Smooth muscle cell (in vitro differentiated cells): ENCODE measurements at regions not wholly inside any gene's neighbourhood (a gene's known extent, or its start where the extent isn't known, plus 50 kb on each side); places are given as distances from the start of the nearest gene placed in this dataset.

ENCODE experiments used
- DNase-seq: peaks from one replicate; lab custom pipeline; 2025; ENCODE audit not compliant: unreplicated experiment; lab: John Stamatoyannopoulos, UW
- H2AFZ ChIP-seq: fragments of 200-600 bp; sonication (generic); 2 replicates; pipeline ENCODE4 v1.6.0; 2016; ENCODE audit warnings: antibody characterized with exemption, low read depth, mild to moderate bottlenecking
- H3F3A ChIP-seq: fragments of 200-600 bp; sonication (generic); 2 replicates; pipeline ENCODE4 v1.6.0; 2017; ENCODE audit warnings: antibody characterized with exemption, low read depth
- H3K27ac ChIP-seq: fragments of 200-600 bp; sonication (generic); 2 replicates; pipeline ENCODE4 v1.5.1; 2016; ENCODE audit warnings: low read depth, mild to moderate bottlenecking
- H3K27me3 ChIP-seq: fragments of 200-600 bp; sonication (generic); 2 replicates; pipeline ENCODE4 v1.6.1; 2016; ENCODE audit warnings: low read depth, mild to moderate bottlenecking
- H3K36me3 ChIP-seq: fragments of 200-600 bp; sonication (generic); 2 replicates; pipeline ENCODE4 v1.5.1; 2016; ENCODE audit warnings: low read depth
- H3K4me1 ChIP-seq: fragments of 200-600 bp; sonication (generic); 2 replicates; pipeline ENCODE4 v1.5.1; 2016; ENCODE audit warnings: low read depth
- H3K4me2 ChIP-seq: fragments of 200-600 bp; sonication (generic); 2 replicates; pipeline ENCODE4 v1.6.0; 2016; ENCODE audit warnings: mild to moderate bottlenecking
- H3K4me3 ChIP-seq: fragments of 200-600 bp; sonication (generic); 2 replicates; pipeline ENCODE4 v1.5.1; 2016; ENCODE audit warnings: mild to moderate bottlenecking
- H3K79me2 ChIP-seq: fragments of 200-600 bp; sonication (generic); 2 replicates; pipeline ENCODE4 v1.6.0; 2016; ENCODE audit warnings: low read depth, mild to moderate bottlenecking
- H3K9ac ChIP-seq: fragments of 200-600 bp; sonication (generic); 2 replicates; pipeline ENCODE4 v1.6.0; 2016; ENCODE audit warnings: low read depth
- H3K9me3 ChIP-seq: fragments of 200-600 bp; sonication (generic); replicated peaks from 2 replicates; pipeline ENCODE4 v1.5.1; 2016; ENCODE audit warnings: low read depth
- H4K20me1 ChIP-seq: fragments of 200-600 bp; sonication (generic); 2 replicates; pipeline ENCODE4 v1.6.0; 2016; ENCODE audit warnings: low read depth
- WGBS: methylation state at CpG from one replicate; pipeline ENCODE4 v1.1.7; 2016; ENCODE audit warnings: low lambda C conversion rate; 5-methylcytosine and 5-hydroxymethylcytosine counted together
- TF ChIP-seq, protein P1 (sequence below): fragments of 200-600 bp; sonication (generic); IDR thresholded peaks from 2 replicates; pipeline ENCODE4 v1.5.1; 2017; ENCODE audit warnings: borderline replicate concordance, mild to moderate bottlenecking, antibody characterized with exemption; ENCODE audit not compliant: insufficient read depth, poor library complexity, severe bottlenecking

DNA sequence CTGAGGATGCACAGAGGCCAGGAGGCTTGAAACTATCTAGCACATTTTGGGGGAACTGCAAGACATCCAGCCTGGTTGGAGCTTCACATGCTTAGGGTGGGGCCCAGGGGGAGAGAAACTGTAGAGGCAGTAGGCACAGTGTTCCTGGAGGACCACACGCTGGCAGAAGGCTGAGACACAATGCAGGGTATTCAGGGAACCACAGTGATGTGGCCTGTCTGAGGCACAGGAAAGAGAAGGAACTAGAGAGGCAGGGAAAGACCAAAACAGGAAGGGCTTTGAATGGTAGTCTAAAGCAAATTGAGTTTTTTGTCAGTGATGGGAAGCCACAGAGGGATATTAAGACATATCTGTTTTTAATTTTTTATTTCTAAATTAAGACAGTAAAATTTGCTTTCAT is 100.2 kb upstream of the PRICKLE1 start:
- H3K27ac ChIP-seq = no peak overlapping the region
- no peaks in the 10 kb centered on the region for H3K9me3 ChIP-seq
- no peak for DNase-seq
- TF ChIP-seq, protein P1, sequence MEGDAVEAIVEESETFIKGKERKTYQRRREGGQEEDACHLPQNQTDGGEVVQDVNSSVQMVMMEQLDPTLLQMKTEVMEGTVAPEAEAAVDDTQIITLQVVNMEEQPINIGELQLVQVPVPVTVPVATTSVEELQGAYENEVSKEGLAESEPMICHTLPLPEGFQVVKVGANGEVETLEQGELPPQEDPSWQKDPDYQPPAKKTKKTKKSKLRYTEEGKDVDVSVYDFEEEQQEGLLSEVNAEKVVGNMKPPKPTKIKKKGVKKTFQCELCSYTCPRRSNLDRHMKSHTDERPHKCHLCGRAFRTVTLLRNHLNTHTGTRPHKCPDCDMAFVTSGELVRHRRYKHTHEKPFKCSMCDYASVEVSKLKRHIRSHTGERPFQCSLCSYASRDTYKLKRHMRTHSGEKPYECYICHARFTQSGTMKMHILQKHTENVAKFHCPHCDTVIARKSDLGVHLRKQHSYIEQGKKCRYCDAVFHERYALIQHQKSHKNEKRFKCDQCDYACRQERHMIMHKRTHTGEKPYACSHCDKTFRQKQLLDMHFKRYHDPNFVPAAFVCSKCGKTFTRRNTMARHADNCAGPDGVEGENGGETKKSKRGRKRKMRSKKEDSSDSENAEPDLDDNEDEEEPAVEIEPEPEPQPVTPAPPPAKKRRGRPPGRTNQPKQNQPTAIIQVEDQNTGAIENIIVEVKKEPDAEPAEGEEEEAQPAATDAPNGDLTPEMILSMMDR = no peak
- H2AFZ ChIP-seq = no peak overlapping the region
- peaks cover 8% of the 10 kb centered on the region for H3K4me1 ChIP-seq
- H3K4me3 ChIP-seq = no peak overlapping the region
- 79% methylated on average over 1 of the region's 1 CpG for WGBS
- no peaks in the 10 kb centered on the region for H3K36me3 ChIP-seq
- no peaks in the 10 kb centered on the region for H4K20me1 ChIP-seq
- no peak overlapping the region for H3K4me2 ChIP-seq
- H3K27me3 ChIP-seq = no peaks in the 10 kb centered on the region
- no peak overlapping the region for H3K9ac ChIP-seq
- no peaks in the 10 kb centered on the region for H3F3A ChIP-seq
- no peaks in the 10 kb centered on the region for H3K79me2 ChIP-seq

DNA sequence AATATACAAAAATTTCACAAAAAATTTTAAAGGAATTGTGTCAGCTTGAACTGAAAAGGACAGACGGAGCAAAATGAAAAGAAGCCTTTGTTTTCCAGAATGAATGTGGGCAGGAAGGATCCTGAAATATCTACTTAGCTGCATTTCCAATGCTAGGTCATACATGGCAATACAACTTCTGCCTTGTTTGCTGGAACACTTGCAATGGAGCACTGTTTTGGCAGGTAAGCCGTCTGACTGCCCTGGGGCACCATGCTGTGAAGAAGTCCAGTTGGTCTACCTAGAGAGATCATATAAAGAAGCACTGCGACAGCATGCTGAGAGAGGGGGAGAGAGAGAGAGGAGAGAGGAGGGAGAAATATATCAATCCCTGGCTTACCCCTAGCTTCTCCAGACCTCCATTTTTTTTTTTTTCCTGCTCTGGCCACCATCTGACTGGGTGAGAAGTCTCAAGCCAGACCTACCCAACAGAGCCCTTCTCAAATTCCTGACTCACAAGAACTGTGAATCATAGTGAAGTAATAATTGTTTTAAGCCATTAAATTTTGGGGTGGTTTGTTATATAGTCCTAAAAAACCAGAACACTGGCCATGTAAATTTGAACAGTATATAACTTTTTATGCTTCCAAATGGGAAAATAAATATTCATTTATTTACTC is 97.1 kb upstream of the PRICKLE1 start:
- Histone ChIP-seq H3K4me3 (no peak overlapping the region), H3K27me3 (no peaks in the 10 kb centered on the region), H3K27ac (no peak overlapping the region), H3K9me3 (no peaks in the 10 kb centered on the region), H3K36me3 (no peaks in the 10 kb centered on the region), H3K79me2 (no peaks in the 10 kb centered on the region), H3K9ac (no peak overlapping the region), H4K20me1 (no peaks in the 10 kb centered on the region), H3K4me2 (no peak overlapping the region), H3F3A (no peaks in the 10 kb centered on the region), H3K4me1 (no peaks in the 10 kb centered on the region), H2AFZ (peak overlapping the region; percentile 51)
- TF ChIP-seq, protein P1 = no peak
- 81% methylated on average over 3 of the region's 3 CpGs for WGBS
- no peak for DNase-seq

DNA sequence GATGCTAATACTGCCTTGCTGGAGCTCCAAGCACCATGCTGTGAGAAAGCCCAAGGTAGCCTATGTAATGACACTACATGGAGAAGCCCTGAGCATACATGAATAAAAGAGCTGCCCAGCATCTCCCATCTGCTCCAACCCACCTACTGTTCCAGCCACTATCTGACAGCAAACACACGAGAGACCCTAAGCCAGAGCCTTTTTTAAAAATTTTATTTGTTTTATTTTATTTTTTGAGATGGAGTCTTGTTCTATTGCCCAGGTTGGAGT is 95.2 kb upstream of the PRICKLE1 start:
- Histone ChIP-seq H3K27ac (no peak overlapping the region), H3K4me1 (peaks cover under 1% of the 10 kb centered on the region), H3K9me3 (no peaks in the 10 kb centered on the region), H2AFZ (no peak overlapping the region), H3K27me3 (no peaks in the 10 kb centered on the region), H3K4me3 (no peak overlapping the region), H3F3A (peaks cover 3% of the 10 kb centered on the region), H3K9ac (no peak overlapping the region), H4K20me1 (no peaks in the 10 kb centered on the region), H3K36me3 (no peaks in the 10 kb centered on the region), H3K4me2 (no peak overlapping the region), H3K79me2 (no peaks in the 10 kb centered on the region)
- DNase-seq = no peak
- WGBS = 94% methylated on average over 1 of the region's 1 CpG
- TF ChIP-seq, protein P1 = no peak
